Lower lobe of right lung (tissue), 2 donors: ENCODE measurements at regions not wholly inside any gene's neighbourhood (a gene's known extent, or its start where the extent isn't known, plus 50 kb on each side); places are given as distances from the start of the nearest gene placed in this dataset.
"Not testable (repeated sequence)": the region's sequence is repeated elsewhere in the genome, so short reads cannot be mapped to it uniquely, and the experiment has no call there.

Experiments
- ATAC-seq, 2 donors: fragments of 200-7000 bp; cut with Tn5 transposase; one replicate each; pipeline ENCODE4 v1.9.1; 2020 to 2022; ENCODE audit warnings: mild to moderate bottlenecking in 2 of 2, moderate library complexity in 2 of 2
- DNase-seq: peaks from one replicate; pipeline ENCODE4 v3.0.0-alpha.2; 2020
- H3K27ac ChIP-seq: fragments of 200-600 bp; one replicate; pipeline ENCODE4 v1.8.0; 2022
- H3K27me3 ChIP-seq: fragments of 200-600 bp; one replicate; pipeline ENCODE4 v1.8.0; 2022; ENCODE audit warnings: low read depth
- H3K36me3 ChIP-seq: fragments of 200-600 bp; one replicate; pipeline ENCODE4 v1.8.0; 2022; ENCODE audit warnings: mild to moderate bottlenecking
- H3K4me1 ChIP-seq: fragments of 200-600 bp; one replicate; pipeline ENCODE4 v1.8.0; 2022
- H3K4me3 ChIP-seq: fragments of 200-600 bp; one replicate; pipeline ENCODE4 v1.8.0; 2022; ENCODE audit warnings: mild to moderate bottlenecking
- H3K9me3 ChIP-seq: fragments of 200-600 bp; one replicate; pipeline ENCODE4 v1.8.0; 2022
- intact Hi-C: fragments of 100-400 bp; cut with DNase I; formaldehyde crosslinking; loops from one replicate; pipeline ENCODE4 v1.11.0; 2022
- TF ChIP-seq, protein P1 (sequence below): fragments of 200-600 bp; IDR thresholded peaks from one replicate; pipeline ENCODE4 v1.8.0; 2022; ENCODE audit warnings: antibody characterized with exemption, mild to moderate bottlenecking
- donor health status: DM: no; HTN: yes; CAD: no; lungs with severe emphysema.

DNA sequence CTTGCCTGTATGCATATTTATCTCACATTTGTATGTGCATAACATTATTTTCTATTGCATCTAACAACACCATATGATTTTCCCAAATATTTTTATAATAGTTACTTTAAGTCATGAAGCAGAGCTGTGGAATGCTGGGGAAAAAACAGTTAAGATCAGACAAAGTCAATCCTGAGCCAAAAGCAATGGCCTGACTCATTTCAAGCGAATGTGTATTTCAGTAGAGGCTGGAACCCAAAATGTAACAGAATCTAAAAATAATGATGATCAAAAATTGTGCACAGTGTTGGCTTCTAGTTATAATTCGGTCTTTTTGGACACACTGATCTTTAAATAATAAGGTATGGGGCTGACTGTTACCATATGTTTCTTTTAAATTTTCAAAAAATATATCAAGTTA, 516.2 kb upstream of the ADGRL3 start:
- Histone ChIP-seq H3K27me3 (no peaks in the 10 kb centered on the region), H3K36me3 (no peaks in the 10 kb centered on the region), H3K9me3 (no peaks in the 10 kb centered on the region), H3K27ac (no peak overlapping the region), H3K4me1 (no peaks in the 10 kb centered on the region), H3K4me3 (no peak overlapping the region)
- intact Hi-C loops = no loop called here
- TF ChIP-seq, protein P1, sequence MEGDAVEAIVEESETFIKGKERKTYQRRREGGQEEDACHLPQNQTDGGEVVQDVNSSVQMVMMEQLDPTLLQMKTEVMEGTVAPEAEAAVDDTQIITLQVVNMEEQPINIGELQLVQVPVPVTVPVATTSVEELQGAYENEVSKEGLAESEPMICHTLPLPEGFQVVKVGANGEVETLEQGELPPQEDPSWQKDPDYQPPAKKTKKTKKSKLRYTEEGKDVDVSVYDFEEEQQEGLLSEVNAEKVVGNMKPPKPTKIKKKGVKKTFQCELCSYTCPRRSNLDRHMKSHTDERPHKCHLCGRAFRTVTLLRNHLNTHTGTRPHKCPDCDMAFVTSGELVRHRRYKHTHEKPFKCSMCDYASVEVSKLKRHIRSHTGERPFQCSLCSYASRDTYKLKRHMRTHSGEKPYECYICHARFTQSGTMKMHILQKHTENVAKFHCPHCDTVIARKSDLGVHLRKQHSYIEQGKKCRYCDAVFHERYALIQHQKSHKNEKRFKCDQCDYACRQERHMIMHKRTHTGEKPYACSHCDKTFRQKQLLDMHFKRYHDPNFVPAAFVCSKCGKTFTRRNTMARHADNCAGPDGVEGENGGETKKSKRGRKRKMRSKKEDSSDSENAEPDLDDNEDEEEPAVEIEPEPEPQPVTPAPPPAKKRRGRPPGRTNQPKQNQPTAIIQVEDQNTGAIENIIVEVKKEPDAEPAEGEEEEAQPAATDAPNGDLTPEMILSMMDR = no peak
- DNase-seq (no peak), ATAC-seq (no peak)

DNA sequence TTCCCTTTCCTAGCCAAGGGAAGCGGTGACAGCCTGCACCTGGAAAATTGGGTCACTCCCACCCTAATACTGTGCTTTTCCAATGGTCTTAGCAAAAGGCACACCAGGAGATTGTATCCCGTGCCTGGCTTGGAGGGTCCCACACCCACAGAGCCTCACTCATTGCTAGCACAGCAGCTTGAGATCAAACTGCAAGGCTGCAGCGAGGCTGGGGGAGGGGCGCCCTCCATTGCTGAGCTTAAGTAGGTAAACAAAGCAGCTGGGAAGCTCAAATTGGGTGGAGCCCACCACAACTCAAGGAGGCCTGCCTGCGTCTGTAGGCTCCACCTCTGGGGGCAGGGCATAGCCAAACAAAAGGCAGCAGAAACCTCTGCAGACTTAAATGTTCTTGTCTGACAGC, 504.1 kb upstream of the ADGRL3 start:
- H3K27me3 ChIP-seq = not testable (repeated sequence)

DNA sequence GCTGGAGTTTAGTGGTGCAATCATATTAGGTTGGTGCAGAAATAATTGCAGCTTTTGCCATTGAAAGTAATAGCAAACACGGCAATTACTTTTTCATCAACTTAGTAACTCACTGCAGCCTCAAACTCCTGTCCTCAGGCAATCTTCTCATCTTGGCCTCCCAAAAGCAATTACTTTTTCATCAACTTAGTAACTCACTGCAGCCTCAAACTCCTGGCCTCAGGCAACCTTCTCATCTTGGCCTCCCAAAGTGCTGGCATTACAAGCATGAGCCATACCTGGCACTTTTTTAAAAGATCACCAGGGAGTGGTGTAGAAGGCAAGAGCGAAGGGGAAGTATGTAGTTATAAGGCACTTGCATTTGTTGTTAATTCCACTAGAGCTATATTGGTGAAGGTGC, 491.1 kb upstream of the ADGRL3 start:
- intact Hi-C loops = no loop called here
- TF ChIP-seq, protein P1 = no peak
- no peak overlapping the region for H3K4me3 ChIP-seq
- DNase-seq = no peak
- no peak for ATAC-seq
- no peaks in the 10 kb centered on the region for H3K36me3 ChIP-seq
- no peak overlapping the region for H3K27ac ChIP-seq
- no peaks in the 10 kb centered on the region for H3K27me3 ChIP-seq
- H3K4me1 ChIP-seq = no peaks in the 10 kb centered on the region
- H3K9me3 ChIP-seq = no peaks in the 10 kb centered on the region

More for the DNA sequence above, 504.1 kb upstream of the ADGRL3 start:
- DNase-seq, intact Hi-C loops, H3K9me3 ChIP-seq, H3K36me3 ChIP-seq, H3K27ac ChIP-seq, ATAC-seq, H3K4me3 ChIP-seq, H3K4me1 ChIP-seq: not testable (repeated sequence)

DNA sequence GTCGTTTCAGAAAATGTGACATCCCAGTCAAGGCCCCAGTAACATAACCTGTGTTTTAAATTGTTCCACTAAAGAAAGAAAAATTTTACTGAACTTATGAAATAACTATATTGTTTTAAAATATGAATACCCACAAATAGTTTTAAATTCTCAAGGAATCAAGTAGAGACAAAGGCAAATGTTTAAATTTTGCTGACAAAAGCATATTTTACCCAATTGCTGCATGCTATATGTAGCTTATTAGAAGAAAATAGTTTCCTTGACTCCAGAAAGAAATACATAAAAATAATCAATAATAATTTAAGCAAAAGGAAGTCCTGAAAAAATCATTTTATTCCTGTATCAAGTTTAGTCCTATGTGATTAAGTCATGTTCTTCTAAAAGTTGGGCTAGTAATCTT, 481.3 kb upstream of the ADGRL3 start:
- Histone ChIP-seq H3K9me3 (no peaks in the 10 kb centered on the region), H3K4me1 (no peaks in the 10 kb centered on the region), H3K4me3 (no peak overlapping the region), H3K27me3 (no peaks in the 10 kb centered on the region), H3K27ac (no peak overlapping the region), H3K36me3 (no peaks in the 10 kb centered on the region)
- no peak for ATAC-seq
- no peak for DNase-seq
- intact Hi-C loops = no loop called here
- TF ChIP-seq, protein P1 = no peak

DNA sequence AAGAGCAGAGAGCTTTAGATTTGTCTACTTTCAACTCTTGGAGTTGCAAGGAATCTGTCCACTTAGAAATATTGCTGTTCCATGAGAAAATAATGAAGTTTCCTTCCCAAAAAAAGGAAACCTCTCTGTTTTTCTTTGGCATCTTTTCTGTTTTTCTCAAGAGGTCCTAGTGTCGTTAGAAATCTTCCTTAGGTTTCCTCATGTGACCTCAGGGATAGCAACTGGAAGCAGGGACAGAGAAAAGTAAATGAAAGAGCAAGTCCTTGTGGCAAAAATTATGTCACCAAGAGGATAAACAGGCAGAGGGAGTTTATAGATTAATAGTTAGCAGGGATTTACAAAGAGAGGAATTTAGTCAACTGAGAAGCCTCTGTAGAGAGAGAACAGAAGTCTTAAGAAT, 478.4 kb upstream of the ADGRL3 start:
- intact Hi-C loops = no loop called here
- no peak for DNase-seq
- TF ChIP-seq, protein P1 = no peak
- H3K27ac ChIP-seq = no peak overlapping the region
- no peaks in the 10 kb centered on the region for H3K36me3 ChIP-seq
- H3K27me3 ChIP-seq = no peaks in the 10 kb centered on the region
- no peak overlapping the region for H3K4me3 ChIP-seq
- no peak for ATAC-seq
- H3K4me1 ChIP-seq = no peaks in the 10 kb centered on the region
- H3K9me3 ChIP-seq = no peaks in the 10 kb centered on the region

DNA sequence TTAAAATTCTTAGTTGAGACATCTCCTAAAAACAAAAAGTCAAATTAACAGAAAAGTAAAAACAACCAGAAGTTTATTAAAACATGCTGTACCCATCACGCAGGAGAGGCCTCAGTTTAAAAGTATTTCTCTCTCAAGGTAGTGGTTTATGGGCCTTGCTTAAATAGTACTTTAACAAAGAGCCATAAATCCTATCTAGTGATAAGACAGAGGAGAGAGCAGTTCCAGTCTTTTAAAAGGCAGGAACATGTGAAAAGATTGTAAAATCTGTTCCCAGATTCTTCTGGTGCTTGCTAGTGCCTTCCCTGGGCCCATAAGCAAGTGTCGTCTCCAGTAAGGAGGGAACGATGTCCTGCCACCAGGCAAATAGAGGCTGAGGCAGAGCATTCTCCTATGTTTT, 476.3 kb upstream of the ADGRL3 start:
- Histone ChIP-seq H3K36me3 (no peaks in the 10 kb centered on the region), H3K27ac (no peak overlapping the region), H3K9me3 (peaks cover 4% of the 10 kb centered on the region), H3K27me3 (no peaks in the 10 kb centered on the region), H3K4me3 (no peak overlapping the region), H3K4me1 (no peaks in the 10 kb centered on the region)
- intact Hi-C loops = no loop called here
- TF ChIP-seq, protein P1 = no peak
- DNase-seq = no peak
- ATAC-seq = no peak
